ENCODE measurements at regions not wholly inside any gene's neighbourhood (a gene's known extent, or its start where the extent isn't known, plus 50 kb on each side); places are given as distances from the start of the nearest gene placed in this dataset.

- DNase-seq, result no peak
- WGBS, 4 donors, result 72 to 83% (median 77%) methylated on average over 6 of the region's 6 CpGs
Observed at GRCh38 chr6:94289131-94289530, 869.8 kb upstream of the EPHA7 start.

GRCh38 chr6:94278146-94278545 lies 858.8 kb upstream of the EPHA7 start:
- Histone ChIP-seq H3K9me3 (replicated peaks in 1 of 3) (no peaks in the 10 kb centered on the region), H3K27ac (no peak overlapping the region), H3K36me3 (replicated peaks in 1 of 2) (no peaks in the 10 kb centered on the region), H3K4me3 (no peak overlapping the region), H3K27me3 (no peaks in the 10 kb centered on the region), H3K4me1 (replicated peaks in 1 of 2) (no peaks in the 10 kb centered on the region)
- 65 to 83% (median 70%) methylated on average over 5 of the region's 5 CpGs for WGBS, 4 donors
- DNase-seq, result no peak
- intact Hi-C loops (cut with DNase I), result no loop called here
- TF ChIP-seq, protein P1, sequence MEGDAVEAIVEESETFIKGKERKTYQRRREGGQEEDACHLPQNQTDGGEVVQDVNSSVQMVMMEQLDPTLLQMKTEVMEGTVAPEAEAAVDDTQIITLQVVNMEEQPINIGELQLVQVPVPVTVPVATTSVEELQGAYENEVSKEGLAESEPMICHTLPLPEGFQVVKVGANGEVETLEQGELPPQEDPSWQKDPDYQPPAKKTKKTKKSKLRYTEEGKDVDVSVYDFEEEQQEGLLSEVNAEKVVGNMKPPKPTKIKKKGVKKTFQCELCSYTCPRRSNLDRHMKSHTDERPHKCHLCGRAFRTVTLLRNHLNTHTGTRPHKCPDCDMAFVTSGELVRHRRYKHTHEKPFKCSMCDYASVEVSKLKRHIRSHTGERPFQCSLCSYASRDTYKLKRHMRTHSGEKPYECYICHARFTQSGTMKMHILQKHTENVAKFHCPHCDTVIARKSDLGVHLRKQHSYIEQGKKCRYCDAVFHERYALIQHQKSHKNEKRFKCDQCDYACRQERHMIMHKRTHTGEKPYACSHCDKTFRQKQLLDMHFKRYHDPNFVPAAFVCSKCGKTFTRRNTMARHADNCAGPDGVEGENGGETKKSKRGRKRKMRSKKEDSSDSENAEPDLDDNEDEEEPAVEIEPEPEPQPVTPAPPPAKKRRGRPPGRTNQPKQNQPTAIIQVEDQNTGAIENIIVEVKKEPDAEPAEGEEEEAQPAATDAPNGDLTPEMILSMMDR (IDR thresholded peaks at IDR 0.05), result no peak
- no peak for TF ChIP-seq POLR2A (IDR thresholded peaks at IDR 0.05)

More at GRCh38 chr6:94289131-94289530, 869.8 kb upstream of the EPHA7 start:
- no peaks in the 10 kb centered on the region for H3K27me3 ChIP-seq
- no peaks in the 10 kb centered on the region for H3K4me1 ChIP-seq (replicated peaks in 1 of 2)
- no peaks in the 10 kb centered on the region for H3K9me3 ChIP-seq (replicated peaks in 1 of 3)
- H3K4me3 ChIP-seq, result no peak overlapping the region
- intact Hi-C loops (cut with DNase I), result no loop called here
- no peak for TF ChIP-seq POLR2A (IDR thresholded peaks at IDR 0.05)
- TF ChIP-seq, protein P1 (IDR thresholded peaks at IDR 0.05), result no peak
- no peak overlapping the region for H3K27ac ChIP-seq
- no peaks in the 10 kb centered on the region for H3K36me3 ChIP-seq (replicated peaks in 1 of 2)

GRCh38 chr6:94272327-94272726 lies 853.0 kb upstream of the EPHA7 start:
- WGBS, 4 donors, result 60 to 76% (median 71%) methylated on average over 2 of the region's 2 CpGs
- no peak for DNase-seq
- intact Hi-C loops (cut with DNase I), result no loop called here

GRCh38 chr6:94270091-94270948 lies 851.0 kb upstream of the EPHA7 start:
- no peaks in the 10 kb centered on the region for H3K4me1 ChIP-seq (replicated peaks in 1 of 2)
- H3K27me3 ChIP-seq, result no peaks in the 10 kb centered on the region
- no peaks in the 10 kb centered on the region for H3K9me3 ChIP-seq (replicated peaks in 1 of 3)
- DNase-seq, result no peak
- WGBS, 4 donors, result 52 to 58% (median 55%) methylated on average over 4 of the region's 4 CpGs
- intact Hi-C loops (cut with DNase I), result no loop called here
- no peak overlapping the region for H3K27ac ChIP-seq
- TF ChIP-seq, protein P1 (IDR thresholded peaks at IDR 0.05), result no peak
- no peak for TF ChIP-seq POLR2A (IDR thresholded peaks at IDR 0.05)
- no peak overlapping the region for H3K4me3 ChIP-seq
- no peaks in the 10 kb centered on the region for H3K36me3 ChIP-seq (replicated peaks in 1 of 2)

More at GRCh38 chr6:94272327-94272726, 853.0 kb upstream of the EPHA7 start:
- Histone ChIP-seq H3K4me1 (replicated peaks in 1 of 2) (no peaks in the 10 kb centered on the region), H3K9me3 (replicated peaks in 1 of 3) (no peaks in the 10 kb centered on the region), H3K27me3 (no peaks in the 10 kb centered on the region), H3K4me3 (no peak overlapping the region), H3K36me3 (replicated peaks in 1 of 2) (no peaks in the 10 kb centered on the region), H3K27ac (no peak overlapping the region)
- TF ChIP-seq, protein P1 (IDR thresholded peaks at IDR 0.05), result no peak

Data from adrenal gland (tissue), 9 donors.